Left ventricle myocardium inferior (tissue), 1 donor: ENCODE measurements at regions not wholly inside any gene's neighbourhood (a gene's known extent, or its start where the extent isn't known, plus 50 kb on each side); places are given as distances from the start of the nearest gene placed in this dataset.

Experiments
- DNase-seq: peaks from one replicate; pipeline ENCODE4 v3.0.0-alpha.2; 2020
- H3K27ac ChIP-seq: fragments of 200-600 bp; replicated peaks from 2 replicates; pipeline ENCODE4 v1.8.0; 2021
- H3K27me3 ChIP-seq: fragments of 200-600 bp; 2 replicates; pipeline ENCODE4 v1.8.0; 2021; ENCODE audit warnings: low read depth
- H3K36me3 ChIP-seq: fragments of 200-600 bp; 2 replicates; pipeline ENCODE4 v1.8.0; 2021
- H3K4me1 ChIP-seq: fragments of 200-600 bp; 2 replicates; pipeline ENCODE4 v1.8.0; 2021
- H3K4me3 ChIP-seq: fragments of 200-600 bp; 2 replicates; pipeline ENCODE4 v1.8.0; 2021; ENCODE audit warnings: mild to moderate bottlenecking, moderate library complexity
- H3K9me3 ChIP-seq: fragments of 200-600 bp; replicated peaks from 2 replicates; pipeline ENCODE4 v1.8.0; 2021
- intact Hi-C: fragments of 100-400 bp; cut with micrococcal nuclease; formaldehyde crosslinking; loops from one replicate; pipeline ENCODE4 v1.11.0; 2022
- TF ChIP-seq, protein P1 (sequence below): fragments of 200-600 bp; IDR thresholded peaks from 2 replicates; pipeline ENCODE4 v1.8.0; 2021; ENCODE audit warnings: antibody characterized with exemption, mild to moderate bottlenecking, borderline replicate concordance
- donor health status: DM: no; HTN: yes; CAD: no; lungs with severe emphysema.

- Histone ChIP-seq H3K4me3 (no peak overlapping the region), H3K4me1 (no peaks in the 10 kb centered on the region), H3K27ac (no peak overlapping the region), H3K27me3 (no peaks in the 10 kb centered on the region), H3K36me3 (no peaks in the 10 kb centered on the region), H3K9me3 (no peaks in the 10 kb centered on the region)
- TF ChIP-seq, protein P1, sequence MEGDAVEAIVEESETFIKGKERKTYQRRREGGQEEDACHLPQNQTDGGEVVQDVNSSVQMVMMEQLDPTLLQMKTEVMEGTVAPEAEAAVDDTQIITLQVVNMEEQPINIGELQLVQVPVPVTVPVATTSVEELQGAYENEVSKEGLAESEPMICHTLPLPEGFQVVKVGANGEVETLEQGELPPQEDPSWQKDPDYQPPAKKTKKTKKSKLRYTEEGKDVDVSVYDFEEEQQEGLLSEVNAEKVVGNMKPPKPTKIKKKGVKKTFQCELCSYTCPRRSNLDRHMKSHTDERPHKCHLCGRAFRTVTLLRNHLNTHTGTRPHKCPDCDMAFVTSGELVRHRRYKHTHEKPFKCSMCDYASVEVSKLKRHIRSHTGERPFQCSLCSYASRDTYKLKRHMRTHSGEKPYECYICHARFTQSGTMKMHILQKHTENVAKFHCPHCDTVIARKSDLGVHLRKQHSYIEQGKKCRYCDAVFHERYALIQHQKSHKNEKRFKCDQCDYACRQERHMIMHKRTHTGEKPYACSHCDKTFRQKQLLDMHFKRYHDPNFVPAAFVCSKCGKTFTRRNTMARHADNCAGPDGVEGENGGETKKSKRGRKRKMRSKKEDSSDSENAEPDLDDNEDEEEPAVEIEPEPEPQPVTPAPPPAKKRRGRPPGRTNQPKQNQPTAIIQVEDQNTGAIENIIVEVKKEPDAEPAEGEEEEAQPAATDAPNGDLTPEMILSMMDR, result no peak
- DNase-seq, result no peak
- intact Hi-C loops, result no loop called here
Observed at GRCh38 chr12:126369487-126370463, 1304.5 kb downstream of the AACS start.

DNA sequence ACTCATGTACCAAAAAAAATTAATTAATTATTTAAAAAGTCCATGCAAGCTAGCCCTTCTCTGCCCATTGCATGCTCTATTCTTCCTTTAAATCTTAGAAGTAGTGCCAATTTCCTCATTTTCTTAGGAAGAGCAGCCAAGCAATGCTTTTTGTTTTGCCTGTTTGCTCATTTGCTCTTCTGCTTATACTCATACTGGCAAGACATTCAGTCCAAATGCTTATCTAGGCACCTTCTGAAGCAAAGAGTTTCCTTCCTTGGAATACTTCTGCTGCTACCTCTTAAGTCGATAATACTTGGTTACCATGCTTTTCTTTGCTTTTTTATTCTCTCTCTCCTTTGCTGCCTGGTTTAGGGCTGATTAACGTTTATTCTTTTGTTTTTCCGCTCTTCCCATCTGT lies 1318.3 kb downstream of the AACS start:
- peaks cover 21% of the 10 kb centered on the region for H3K9me3 ChIP-seq
- no peak for DNase-seq
- H3K27ac ChIP-seq, result no peak overlapping the region
- no peak overlapping the region for H3K4me3 ChIP-seq
- intact Hi-C loops, result no loop called here
- H3K27me3 ChIP-seq, result peaks cover 8% of the 10 kb centered on the region
- TF ChIP-seq, protein P1, result no peak
- no peaks in the 10 kb centered on the region for H3K36me3 ChIP-seq
- no peaks in the 10 kb centered on the region for H3K4me1 ChIP-seq

- H3K4me3 ChIP-seq, result no peak overlapping the region
- H3K9me3 ChIP-seq, result peaks cover 21% of the 10 kb centered on the region
- no peaks in the 10 kb centered on the region for H3K36me3 ChIP-seq
- peaks cover 8% of the 10 kb centered on the region for H3K27me3 ChIP-seq
- no peak overlapping the region for H3K27ac ChIP-seq
- DNase-seq, result no peak
- intact Hi-C loops, result no loop called here
- H3K4me1 ChIP-seq, result no peaks in the 10 kb centered on the region
- TF ChIP-seq, protein P1, result no peak
Observed at GRCh38 chr12:126384026-126384564, 1318.9 kb downstream of the AACS start.

- peaks cover 20% of the 10 kb centered on the region for H3K9me3 ChIP-seq
- intact Hi-C loops, result no loop called here
- TF ChIP-seq, protein P1, result no peak
Observed at GRCh38 chr12:126385785-126386184, 1320.5 kb downstream of the AACS start.

GRCh38 chr12:126389220-126389841 lies 1324.1 kb downstream of the AACS start:
- TF ChIP-seq, protein P1, result no peak
- no peaks in the 10 kb centered on the region for H3K9me3 ChIP-seq
- DNase-seq, result no peak
- intact Hi-C loops, result no loop called here
- H3K4me3 ChIP-seq, result no peak overlapping the region
- H3K4me1 ChIP-seq, result no peaks in the 10 kb centered on the region
- no peak overlapping the region for H3K27ac ChIP-seq
- peaks cover 8% of the 10 kb centered on the region for H3K27me3 ChIP-seq
- no peaks in the 10 kb centered on the region for H3K36me3 ChIP-seq

More at GRCh38 chr12:126385785-126386184, 1320.5 kb downstream of the AACS start:
- Histone ChIP-seq H3K4me1 (no peaks in the 10 kb centered on the region), H3K36me3 (no peaks in the 10 kb centered on the region), H3K4me3 (no peak overlapping the region), H3K27ac (no peak overlapping the region), H3K27me3 (peaks cover 8% of the 10 kb centered on the region)
- no peak for DNase-seq
